GM19452 (cell line): ENCODE measurements at regions not wholly inside any gene's neighbourhood (a gene's known extent, or its start where the extent isn't known, plus 50 kb on each side); places are given as distances from the start of the nearest gene placed in this dataset.

Experiments
- ATAC-seq: cut with Tn5 transposase; IDR thresholded peaks from one replicate; pipeline ENCODE4 v1.9.1; 2021; ENCODE audit not compliant: unreplicated experiment

- ATAC-seq: no peak
Observed at GRCh38 chr1:198861636-198862035, 222.8 kb downstream of the PTPRC start.

GRCh38 chr1:198864695-198865094 is 225.9 kb downstream of the PTPRC start:
- no peak for ATAC-seq

GRCh38 chr1:198865319-198865718 is 226.5 kb downstream of the PTPRC start:
- ATAC-seq: no peak

GRCh38 chr1:198867182-198867581 is 228.3 kb downstream of the PTPRC start:
- ATAC-seq: no peak

- ATAC-seq: no peak
Observed at GRCh38 chr1:198873696-198874230, 234.9 kb downstream of the PTPRC start.

GRCh38 chr1:198876371-198876871 is 237.6 kb downstream of the PTPRC start:
- no peak for ATAC-seq

- ATAC-seq: no peak
Observed at GRCh38 chr1:198878566-198878965, 239.7 kb downstream of the PTPRC start.

GRCh38 chr1:198879711-198880306 is 241.0 kb downstream of the PTPRC start:
- ATAC-seq: no peak

GRCh38 chr1:198880397-198880796 is 241.6 kb downstream of the PTPRC start:
- ATAC-seq: no peak

- no peak for ATAC-seq
Observed at GRCh38 chr1:198880818-198881597, 242.2 kb downstream of the PTPRC start.

- no peak for ATAC-seq
Observed at GRCh38 chr1:198883184-198883583, 244.3 kb downstream of the PTPRC start.

- ATAC-seq: no peak
Observed at GRCh38 chr1:198887866-198888265, 249.0 kb downstream of the PTPRC start.

GRCh38 chr1:198888379-198888943 is 249.6 kb downstream of the PTPRC start:
- ATAC-seq: no peak

GRCh38 chr1:198889101-198889500 is 250.3 kb downstream of the PTPRC start:
- ATAC-seq: no peak

GRCh38 chr1:198889749-198890148 is 250.9 kb downstream of the PTPRC start:
- no peak for ATAC-seq

GRCh38 chr1:198890214-198890930 is 251.5 kb downstream of the PTPRC start:
- ATAC-seq: no peak

- no peak for ATAC-seq
Observed at GRCh38 chr1:198892065-198892464, 253.2 kb downstream of the PTPRC start.

GRCh38 chr1:198893141-198893540 is 254.3 kb downstream of the PTPRC start:
- no peak for ATAC-seq

- no peak for ATAC-seq
Observed at GRCh38 chr1:198893763-198894444, 255.1 kb downstream of the PTPRC start.

GRCh38 chr1:198901266-198901665 is 262.4 kb downstream of the PTPRC start:
- no peak for ATAC-seq

GRCh38 chr1:198902655-198903054 is 263.8 kb downstream of the PTPRC start:
- ATAC-seq: no peak
